ENCODE measurements at regions not wholly inside any gene's neighbourhood (a gene's known extent, or its start where the extent isn't known, plus 50 kb on each side); places are given as distances from the start of the nearest gene placed in this dataset.
"Not testable (repeated sequence)": the region's sequence is repeated elsewhere in the genome, so short reads cannot be mapped to it uniquely, and the experiment has no call there.

DNA sequence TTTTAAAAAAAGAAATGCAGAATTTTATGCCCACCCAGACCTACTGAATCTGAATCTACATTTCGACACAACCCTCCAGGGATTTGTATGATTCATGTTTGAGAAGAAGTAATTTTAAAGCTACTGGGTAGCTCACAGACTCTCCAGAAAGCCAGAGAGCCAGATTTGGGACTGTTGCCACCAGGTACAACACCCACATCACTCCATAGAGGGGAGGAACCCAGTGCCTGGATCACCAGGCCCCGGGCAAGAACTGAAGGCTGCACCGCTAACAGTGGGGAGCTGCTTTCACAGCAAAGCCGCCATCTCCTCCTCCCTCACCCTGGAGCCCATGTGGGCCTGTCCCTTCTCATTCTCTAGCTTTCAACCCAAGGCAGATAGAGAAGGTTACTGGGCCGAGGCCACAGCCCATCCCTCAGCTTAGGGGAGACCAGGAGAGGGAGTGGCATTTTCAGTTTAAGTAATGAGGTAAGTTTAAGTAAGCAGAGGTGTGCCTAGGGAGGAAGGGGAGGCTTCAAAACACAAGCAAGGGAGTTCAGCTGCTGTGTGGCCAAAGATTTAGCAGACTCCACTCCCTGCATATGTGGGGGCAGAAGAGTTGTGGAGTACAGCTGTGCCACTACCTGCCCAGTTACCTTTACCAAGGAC lies 109.8 kb downstream of the IL12A start:
- DNase-seq, result no peak

DNA sequence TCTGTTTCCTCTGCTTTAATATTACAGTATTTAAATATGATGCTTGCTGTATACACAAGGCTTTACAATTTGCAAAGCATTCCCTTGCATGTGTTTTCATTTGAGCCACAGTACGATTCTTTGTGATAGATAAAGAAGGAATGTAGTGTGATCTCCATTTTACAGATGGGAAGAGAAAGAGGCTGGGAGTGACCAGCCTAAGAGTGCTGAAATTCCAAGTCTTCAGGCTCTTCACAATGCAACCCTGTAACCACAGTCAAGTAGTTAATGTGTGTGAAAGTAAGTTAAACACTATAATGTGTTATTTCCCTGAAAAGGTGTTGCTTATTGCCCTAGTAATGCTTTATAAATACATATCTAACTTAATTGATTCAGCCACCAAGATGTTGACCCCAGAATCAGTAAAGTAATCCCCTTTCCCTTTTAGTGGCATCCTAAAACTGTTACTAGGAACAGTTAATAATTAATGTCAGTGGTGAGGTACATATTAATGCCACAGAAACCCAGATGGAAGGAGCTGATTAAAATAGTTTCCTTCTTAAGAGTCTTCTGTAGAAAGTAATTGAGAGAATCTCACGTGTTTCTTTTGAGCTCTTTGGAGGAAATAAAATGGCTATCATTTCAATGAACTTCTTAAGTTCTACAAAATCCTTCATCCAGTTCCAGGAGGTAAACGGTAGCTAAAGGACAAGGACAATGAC lies 110.4 kb downstream of the IL12A start:
- peak; percentile 26 for DNase-seq

DNA sequence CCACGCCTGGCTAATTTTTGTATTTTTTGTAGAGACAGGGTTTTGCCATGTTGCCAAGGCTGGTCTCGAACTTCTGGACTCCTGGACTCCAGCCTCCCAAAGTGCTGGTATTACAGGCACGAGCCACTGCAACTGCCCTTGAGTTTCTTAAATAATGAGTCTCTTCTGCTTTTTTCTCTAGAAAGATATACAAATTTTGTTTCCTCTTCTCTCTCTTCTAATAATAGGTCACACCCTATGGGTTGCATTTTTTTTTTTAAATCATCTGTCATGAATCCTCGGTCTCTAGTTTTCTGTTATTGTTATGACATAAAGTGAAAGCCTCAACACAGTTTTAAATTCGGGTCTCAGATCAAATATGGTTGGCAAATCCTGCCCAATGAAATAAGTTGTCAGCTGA lies 111.2 kb downstream of the IL12A start:
- no peak for DNase-seq

DNA sequence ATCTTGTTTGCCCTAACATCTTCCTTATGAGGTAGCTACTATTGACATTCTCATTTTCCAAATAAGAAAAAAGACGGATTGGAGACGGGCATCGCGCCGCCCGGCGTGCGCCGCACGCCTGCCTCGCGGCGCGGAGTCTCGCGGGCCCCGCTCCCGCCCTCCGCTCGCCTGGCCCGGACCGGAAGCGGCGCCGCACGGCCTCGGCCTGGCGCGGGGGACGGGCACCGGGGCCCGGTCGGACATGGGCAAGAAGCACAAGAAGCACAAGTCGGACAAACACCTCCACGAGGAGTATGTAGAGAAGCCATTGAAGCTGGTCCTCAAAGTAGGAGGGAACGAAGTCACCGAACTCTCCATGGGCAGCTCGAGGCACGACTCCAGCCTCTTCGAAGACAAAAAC lies 112.0 kb downstream of the IL12A start:
- no peak for DNase-seq

DNA sequence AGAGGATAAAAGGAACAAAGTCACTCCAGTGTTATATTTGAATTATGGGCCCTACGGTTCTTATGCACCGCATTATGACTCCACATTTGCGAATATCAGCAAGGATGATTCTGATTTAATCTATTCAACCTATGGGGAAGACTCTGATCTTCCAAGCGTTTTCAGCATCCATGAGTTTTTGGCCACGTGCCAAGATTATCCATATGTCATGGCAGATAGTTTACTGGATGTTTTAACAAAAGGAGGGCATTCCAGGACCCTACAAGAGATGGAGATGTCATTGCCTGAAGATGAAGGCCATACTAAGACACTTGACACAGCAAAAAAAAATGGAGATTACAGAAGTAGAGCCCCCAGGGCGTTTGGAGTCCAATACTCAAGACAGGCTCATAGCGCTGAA lies 113.4 kb downstream of the IL12A start:
- not testable (repeated sequence) for DNase-seq

DNA sequence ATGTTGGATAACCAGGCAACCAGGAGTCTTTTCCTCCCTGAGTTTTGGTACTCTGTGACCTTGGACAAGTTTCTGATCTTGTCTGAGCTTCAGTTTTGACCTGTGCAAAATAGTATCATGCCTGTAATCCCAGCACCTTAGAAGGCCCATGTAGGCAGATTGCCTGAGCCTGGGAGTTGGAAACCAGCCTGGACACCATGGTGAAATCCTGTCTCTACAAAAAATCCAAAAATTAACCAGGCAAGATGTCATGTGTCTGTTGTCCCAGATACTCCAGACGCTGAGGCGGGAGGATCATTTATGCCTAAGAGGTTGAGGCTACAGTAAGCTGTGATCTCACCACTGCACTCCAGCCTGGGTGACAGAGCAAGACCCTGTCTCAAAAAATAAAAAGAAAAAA lies 114.8 kb downstream of the IL12A start:
- DNase-seq, result no peak

DNA sequence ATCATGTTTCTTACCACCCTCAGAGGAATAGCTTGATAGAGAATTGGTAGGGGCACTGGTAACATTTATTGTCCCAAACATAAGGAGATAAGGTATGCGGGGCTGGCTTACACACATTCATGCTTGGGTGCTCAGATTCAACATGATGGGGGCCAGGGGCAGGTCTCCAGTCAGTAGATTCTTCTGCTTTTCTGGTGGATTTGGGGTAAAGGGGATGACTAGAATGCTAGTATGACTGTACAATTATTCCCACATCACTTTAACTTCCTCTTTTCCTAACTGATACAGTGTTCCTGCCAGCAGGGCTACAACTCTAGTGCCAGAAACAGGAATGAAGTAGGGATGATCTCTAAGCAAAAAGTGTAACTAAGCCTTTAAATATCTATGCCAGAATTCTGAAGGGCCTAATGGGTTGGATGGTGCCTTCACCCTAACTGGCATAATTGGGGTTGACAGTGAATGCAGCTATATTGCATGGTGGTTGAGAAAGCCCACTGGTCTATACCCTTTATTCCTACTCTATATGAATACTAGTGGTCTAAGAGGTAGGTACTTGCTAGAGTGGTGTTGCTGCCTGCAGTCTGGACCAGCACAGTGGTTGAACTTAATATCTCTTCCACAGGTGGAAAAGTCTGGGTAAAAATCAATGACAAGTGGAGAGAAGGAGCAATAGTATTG lies 117.4 kb downstream of the IL12A start:
- peak; percentile 26 for DNase-seq

DNA sequence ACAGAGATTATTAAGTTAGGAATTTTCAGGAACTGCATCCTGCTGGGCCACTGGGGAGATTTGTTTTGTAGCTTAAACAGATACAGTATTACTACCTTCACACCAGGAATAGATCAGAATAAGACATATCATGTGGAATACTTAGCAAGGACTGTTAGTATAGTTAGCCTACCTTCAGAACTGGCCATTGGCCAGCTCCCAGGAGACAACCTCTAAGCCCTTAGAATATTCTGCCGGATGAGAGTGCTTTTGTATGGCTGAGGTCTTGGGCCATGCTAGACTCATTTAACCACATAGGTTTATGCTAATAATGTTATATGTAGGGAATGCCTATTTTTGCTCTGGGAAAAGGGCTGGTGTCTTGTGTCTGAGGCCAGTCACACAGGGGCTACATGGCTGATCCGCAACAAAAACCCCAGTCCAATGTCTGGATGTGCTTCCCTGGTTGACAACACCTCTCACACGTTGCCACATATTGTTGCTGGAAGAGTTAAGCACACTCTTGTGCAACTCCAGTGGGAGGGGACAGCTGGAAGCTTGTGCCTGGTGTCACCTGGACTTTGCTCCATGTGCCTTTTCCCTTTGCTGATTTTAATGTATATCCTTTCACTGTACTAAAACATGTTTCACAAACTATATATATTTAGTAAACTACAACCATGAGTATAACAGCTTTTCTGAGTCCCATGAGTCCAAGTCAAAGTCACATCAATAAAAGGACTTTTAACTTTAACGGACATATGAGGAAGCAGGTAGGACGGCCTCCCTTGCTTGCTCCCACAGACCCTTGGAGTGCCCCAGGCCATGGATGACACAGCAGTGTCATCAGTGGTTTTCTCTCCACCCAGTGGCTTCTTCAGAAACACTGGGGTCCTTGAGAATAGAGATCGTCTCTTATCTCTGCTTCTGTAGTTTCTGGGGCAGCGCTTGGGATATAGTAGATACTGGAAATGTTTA lies 118.0 kb upstream of the C3orf80 start:
- DNase-seq, result peak; percentile 49

DNA sequence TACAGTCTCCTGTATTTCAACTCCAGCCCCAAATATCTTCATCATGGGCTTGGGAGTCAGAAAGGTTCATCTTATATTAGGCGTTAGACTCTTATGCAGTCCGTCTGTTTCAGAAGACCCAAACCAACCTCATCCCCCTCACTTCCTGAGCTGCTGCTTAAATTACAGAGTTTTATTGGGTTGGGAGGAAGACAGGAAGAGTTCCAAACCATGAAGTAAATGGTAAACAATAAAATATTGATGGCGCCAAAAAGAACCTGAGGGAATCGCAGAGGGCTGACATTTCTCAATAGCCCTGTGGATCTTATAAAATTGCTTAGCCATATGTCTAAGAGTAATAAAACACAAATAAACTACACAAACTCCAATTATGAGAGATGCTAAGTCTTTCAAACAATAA lies 116.9 kb upstream of the C3orf80 start:
- DNase-seq, result no peak

DNA sequence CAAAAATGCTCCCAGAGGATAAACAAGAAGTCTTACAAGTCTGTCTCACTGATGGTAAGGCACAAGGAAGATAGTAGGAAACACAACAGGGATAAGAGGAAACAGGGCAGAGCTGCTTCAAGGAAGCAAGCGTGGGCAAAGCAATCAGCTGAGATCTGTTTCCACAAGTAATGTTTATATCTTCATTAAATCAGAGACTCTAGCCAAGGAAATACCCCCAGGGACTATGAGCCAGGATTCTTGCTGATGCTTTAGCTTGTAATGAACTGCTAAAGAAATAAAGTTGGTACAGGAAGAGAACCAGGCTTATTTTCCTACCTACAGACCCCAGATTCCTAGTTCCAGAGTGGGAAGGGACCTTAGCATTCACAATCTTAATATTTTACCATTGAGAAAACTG lies 112.7 kb upstream of the C3orf80 start:
- DNase-seq, result no peak

DNA sequence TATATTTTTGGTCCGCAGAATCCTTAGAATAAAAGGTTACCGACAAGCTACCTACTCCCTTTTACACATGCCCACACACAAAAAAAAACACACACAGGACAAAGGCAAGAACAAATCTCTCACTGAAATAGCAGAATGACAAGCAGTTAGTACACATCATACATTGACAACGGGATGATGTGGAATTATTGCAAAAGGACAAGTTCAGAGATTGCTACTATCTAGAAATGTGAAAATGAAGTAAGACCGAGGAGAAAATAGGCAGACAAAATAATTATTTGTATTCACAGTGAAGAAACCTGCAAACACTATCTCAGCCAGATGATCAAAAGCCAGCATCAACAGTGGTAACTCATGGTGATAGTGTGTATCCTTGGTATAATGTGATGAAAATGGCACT lies 112.2 kb upstream of the C3orf80 start:
- DNase-seq, result no peak

DNA sequence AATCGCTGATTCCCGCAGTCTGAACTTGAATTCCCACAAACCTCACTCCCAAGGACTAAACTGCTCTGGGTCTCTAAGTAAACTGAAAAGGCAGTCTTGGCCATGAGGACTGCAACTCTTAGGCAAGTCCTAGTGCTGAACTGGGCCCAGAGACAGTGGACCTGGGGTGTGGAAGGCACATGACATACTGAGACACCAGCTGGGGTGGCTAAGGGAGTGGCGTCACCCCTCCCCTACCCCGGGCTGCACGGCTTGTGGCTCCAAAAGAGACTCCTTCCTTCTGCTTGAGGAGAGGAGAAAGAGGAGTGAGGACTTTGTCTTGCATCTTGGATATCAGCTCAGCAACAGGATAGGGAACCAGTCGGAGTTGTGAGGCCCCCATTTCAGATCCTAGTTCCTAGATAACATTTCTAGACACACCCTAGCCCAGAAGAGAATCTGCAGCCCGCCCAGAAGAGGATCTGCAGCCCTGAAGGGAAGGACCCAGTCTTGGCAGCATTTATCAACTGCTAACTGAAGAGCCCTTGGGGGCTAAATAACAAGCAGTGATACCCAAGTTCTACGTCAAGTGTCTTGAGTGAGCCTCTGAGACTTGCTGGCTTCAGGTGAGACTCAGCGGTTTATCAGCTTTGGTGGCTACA lies 110.7 kb upstream of the C3orf80 start:
- DNase-seq, result peak; percentile 69

DNA sequence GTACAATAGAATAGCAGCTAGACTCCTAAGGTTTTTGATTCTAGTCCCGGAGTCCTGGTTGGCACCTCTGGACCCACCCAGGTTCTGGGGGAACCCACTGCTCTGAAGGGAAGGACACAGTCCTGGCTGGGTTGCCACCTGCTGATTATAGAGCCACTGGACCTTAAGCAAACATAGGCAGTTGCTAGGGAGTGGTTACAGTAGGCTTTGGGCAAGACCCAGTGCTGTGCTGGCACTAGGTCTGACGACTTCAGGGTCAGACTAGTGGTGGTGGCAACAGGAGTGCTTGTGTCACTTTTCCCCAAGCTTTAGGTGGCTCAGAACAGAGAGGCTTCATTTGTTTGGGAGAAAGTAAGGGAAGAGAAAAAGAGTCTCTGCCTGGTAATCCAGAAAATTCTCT lies 109.8 kb upstream of the C3orf80 start:
- DNase-seq, result no peak

DNA sequence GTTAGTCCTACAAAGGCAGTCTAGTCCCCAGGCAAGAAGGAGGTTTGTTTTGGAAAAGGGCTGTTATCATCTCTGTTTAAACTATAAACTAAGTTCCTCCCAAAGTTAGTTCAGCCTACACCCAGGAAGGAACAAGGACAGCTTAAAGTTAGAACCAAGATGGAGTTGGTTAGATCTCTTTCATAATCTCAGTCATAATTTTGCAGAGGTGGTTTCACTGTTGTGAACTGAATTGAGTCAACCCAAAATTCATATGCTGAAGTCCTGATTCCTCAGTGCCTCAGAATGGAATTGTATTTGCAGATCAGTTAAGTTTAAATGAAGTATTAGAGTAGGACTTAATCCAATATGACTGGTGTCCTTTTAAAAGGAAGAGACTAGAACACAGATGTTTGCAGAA lies 101.0 kb upstream of the C3orf80 start:
- no peak for DNase-seq

DNA sequence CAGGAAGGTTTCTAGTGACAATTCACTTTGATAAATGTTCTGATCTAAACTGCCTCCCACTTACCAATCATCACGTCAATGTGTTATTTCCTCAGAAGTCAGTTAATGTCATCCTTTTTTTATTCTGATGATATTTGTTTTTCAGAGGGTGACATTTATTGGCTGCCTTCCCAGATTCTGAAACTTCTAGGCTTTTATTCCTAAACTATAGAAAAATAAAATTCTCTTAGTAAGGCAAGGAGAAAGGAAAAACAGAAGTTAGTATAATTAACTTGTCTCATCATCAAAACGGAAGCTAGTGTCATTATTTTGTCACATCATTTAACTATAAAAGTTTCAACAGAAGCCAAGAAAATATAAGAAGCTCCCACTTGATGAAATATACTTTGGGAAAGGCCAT lies 100.0 kb upstream of the C3orf80 start:
- no peak for DNase-seq

DNA sequence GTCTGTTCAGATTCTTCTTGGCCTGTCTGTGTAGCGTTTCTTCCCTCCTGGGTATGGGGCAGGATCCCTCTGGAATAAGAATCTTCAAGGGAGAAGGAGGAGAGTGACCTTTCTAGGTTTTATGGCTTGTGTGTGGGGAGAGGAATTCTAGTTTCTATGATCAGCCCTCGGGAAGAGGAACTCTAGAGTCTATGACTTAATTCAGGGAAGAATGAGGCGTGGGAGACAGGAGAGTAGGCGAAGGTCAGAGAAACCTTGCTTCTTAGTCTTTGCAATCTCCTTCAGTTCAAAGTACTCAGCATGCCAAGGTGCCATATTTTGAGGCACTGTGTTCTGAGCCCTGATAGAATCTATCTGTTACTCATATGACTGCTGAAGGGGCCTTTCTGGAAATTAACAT lies 99.2 kb upstream of the C3orf80 start:
- no peak for DNase-seq

DNA sequence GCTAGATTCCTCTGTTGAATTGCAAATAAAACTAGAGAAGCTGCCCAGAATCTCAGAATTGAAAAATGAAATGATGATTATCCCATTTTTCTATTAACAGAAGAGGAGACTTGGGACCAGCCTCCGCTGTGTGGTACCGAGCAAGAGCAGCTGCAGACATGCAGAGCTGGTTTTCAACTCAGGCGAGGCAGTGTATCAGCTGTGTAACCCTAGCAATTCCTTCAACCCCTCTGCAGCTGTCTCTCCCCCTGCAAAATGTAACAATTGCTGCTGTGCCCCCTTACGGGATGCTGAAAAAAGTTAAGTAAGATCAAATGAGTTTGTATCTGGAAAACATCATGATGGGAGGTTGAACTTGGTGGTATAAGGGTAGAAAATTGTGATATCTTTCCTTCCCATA lies 98.5 kb upstream of the C3orf80 start:
- no peak for DNase-seq

DNA sequence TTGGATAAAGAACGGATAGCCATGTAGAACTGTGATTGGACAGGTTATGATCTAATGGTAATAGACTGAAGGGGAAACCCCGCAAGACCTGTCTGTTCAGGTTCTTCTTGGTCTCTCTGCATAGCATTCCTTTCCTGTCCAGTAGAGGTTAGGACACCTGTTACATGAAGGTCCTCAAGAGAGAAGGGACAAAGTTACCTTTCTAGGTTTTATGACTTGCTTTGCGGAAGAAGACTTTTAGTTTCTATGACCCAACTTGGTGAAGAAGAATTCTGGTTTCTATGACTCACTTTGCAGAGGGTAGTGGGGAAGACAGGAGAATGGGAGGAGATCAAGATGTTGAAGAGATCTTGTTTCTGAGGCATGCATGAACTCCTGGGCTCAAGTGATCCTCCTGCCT lies 97.9 kb upstream of the C3orf80 start:
- DNase-seq, result no peak

DNA sequence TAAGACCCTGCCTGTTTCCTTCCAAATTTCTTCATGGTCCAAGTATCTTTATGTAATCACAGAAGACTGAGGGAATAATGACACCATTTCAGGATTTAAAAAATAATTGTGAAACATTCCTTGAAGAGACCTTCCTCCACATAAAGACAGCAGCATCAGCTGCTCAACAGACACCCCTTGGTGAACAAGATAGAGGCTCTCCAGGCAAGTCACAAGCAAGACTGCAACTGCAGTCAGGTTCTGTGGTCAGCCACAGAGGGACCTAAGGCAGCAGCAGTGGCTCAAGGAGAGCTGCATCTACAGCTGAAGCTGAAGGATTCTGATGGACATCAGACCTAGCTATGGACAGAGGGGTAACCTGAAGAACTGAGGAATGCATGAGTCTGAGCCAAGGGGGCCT lies 97.2 kb upstream of the C3orf80 start:
- no peak for DNase-seq

DNA sequence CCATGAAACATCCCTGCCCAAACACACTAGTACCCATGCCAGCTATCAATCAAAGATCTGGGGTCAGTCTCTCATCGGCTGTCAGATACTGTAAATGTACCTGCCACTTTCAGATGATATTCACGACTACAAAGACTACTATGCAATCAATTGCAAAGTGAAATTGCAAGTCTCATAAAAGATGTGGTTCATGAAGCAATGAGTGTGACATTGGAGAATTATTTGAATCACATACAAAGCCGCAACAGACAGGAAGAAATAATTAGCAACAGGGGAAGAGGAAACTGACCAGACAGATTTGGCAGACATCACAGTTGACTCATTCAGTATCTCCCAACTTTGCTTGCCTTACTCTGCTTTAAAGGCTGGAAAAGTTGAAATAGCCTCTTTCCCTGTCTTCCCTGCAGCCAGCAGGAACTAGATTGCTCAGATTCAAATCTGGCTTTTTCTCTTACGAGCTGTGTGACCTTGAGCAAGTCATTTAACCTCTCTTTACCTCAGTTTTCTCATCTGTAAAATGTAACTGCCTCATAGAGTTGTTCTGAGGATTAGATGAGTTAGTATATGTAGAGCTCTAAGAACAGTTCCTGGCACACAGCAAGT lies 95.7 kb upstream of the C3orf80 start:
- DNase-seq, result peak; percentile 63

DNA sequence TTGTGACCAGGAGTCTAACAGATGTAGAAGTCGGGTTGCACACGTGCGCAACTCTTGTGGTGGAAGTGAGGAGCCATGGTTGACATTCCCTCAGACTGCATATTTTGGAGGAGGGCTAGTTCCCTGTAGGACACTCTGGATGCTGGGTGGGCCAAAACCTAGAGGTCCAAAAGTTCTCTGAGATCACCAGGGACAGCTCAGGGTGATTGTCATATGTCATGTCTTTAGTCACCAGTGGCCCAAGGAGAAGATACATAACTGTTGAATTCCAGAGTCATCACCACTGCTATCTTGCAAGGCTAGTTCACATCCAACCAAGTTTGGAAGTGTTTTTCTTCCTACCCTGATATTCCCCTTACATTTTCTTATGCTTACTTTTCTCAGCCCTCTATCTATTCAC lies 95.2 kb upstream of the C3orf80 start:
- DNase-seq, result no peak

DNA sequence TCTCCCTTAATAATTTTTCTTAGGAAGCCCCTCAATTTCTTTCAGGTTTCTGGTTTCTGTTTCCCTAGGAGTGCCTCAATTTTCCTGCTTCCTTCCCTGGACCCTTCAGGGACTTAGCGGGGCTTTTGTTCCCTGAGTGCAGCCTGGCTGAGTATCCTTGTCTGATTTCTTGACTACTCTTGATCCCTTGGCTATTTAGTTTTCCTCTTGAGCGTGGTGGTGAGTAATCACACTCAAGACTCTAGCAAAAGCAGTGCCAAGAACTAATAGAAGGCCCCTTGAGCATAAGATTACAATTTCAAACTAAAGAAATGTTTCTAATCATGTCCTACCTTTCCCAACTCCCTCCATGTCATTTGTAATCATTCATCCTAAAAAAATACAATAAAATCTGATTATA lies 94.3 kb upstream of the C3orf80 start:
- no peak for DNase-seq
